GM06990 (cell line): ENCODE measurements at regions not wholly inside any gene's neighbourhood (a gene's known extent, or its start where the extent isn't known, plus 50 kb on each side); places are given as distances from the start of the nearest gene placed in this dataset.

Source experiments
- DNase-seq: peaks from one replicate; pipeline ENCODE4 v3.0.0-alpha.2; 2011; ENCODE audit not compliant: insufficient read length; ENCODE audit errors: extremely low read depth
- H3K27me3 ChIP-seq: replicated peaks from 2 replicates; pipeline ENCODE4 v1.6.0; 2011; ENCODE audit warnings: low read length; ENCODE audit not compliant: control insufficient read depth, insufficient read depth
- H3K36me3 ChIP-seq: 2 replicates; pipeline ENCODE4 v1.5.1; 2011; ENCODE audit warnings: low read length; ENCODE audit not compliant: control insufficient read depth, insufficient read depth
- H3K4me3 ChIP-seq: replicated peaks from 2 replicates; pipeline ENCODE4 v1.5.1; 2011; ENCODE audit warnings: low read depth, mild to moderate bottlenecking, control low read depth, low read length
- TF ChIP-seq, protein P1 (sequence below): IDR thresholded peaks from 2 replicates; pipeline ENCODE4 v1.5.1; 2011; ENCODE audit warnings: low read length, control low read depth, mild to moderate bottlenecking, inconsistent platforms; ENCODE audit not compliant: insufficient read depth, poor library complexity, severe bottlenecking

DNA sequence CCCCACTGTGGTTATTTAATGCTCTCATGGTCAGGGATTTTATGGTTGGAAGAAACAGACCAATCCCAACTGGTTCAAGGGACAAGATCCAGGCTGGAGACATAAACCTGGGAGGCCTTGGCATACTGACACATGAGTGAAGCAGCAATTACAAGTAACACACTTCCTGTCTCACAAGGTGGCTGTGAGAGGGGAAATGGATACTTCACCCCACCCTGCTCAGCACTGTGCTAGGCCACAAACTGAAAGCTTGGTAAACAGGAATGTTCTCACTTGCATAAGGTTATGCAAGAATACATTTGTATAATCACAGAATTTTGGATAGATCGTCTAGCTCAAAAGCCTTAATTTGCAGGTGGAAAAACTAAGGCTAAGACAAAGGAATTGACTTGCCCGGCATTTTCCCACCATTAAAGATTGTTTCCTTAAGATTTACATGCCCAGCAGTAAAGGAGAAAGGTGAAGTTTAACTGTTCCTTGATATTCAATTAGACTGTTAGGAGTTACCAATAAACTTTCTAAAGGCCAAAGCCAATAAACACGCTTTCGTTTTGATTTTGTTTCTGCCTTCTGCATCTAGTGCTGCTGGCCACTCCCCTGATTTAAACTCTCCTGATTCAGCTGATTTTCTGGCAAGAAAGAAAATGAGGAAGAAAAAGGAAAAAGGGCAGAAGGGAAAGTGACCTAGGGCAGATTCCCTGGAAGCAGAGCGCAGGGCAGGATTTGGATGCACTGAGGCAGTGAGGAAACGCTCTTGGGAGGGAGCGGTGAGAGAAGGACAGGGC is 215.6 kb upstream of the CDH5 start:
- DNase-seq, result no peak
- no peaks in the 10 kb centered on the region for H3K36me3 ChIP-seq
- TF ChIP-seq, protein P1, sequence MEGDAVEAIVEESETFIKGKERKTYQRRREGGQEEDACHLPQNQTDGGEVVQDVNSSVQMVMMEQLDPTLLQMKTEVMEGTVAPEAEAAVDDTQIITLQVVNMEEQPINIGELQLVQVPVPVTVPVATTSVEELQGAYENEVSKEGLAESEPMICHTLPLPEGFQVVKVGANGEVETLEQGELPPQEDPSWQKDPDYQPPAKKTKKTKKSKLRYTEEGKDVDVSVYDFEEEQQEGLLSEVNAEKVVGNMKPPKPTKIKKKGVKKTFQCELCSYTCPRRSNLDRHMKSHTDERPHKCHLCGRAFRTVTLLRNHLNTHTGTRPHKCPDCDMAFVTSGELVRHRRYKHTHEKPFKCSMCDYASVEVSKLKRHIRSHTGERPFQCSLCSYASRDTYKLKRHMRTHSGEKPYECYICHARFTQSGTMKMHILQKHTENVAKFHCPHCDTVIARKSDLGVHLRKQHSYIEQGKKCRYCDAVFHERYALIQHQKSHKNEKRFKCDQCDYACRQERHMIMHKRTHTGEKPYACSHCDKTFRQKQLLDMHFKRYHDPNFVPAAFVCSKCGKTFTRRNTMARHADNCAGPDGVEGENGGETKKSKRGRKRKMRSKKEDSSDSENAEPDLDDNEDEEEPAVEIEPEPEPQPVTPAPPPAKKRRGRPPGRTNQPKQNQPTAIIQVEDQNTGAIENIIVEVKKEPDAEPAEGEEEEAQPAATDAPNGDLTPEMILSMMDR, result no peak
- no peak overlapping the region for H3K4me3 ChIP-seq
- no peaks in the 10 kb centered on the region for H3K27me3 ChIP-seq

DNA sequence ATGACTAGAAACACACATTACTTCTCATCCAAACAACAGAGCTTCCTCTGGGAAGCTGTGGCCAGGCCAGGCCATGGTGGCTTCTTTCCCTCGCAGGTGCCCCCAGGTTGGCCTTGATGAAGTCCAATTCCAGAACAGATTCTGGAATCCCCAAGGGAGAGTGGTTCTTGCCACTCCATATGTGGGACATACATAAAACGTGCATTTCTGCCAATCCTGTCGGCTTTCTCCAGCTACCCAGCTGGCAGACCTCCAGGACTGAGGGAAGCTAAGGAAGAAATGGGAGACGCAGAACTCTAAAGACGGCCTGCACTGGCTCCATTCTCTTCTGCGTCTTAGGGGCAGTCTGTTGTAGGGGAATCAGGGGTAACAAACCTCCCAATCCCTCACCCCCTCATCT is 219.2 kb upstream of the CDH5 start:
- Histone ChIP-seq H3K36me3 (no peaks in the 10 kb centered on the region), H3K4me3 (no peak overlapping the region), H3K27me3 (no peaks in the 10 kb centered on the region)
- DNase-seq, result no peak
- TF ChIP-seq, protein P1, result no peak

DNA sequence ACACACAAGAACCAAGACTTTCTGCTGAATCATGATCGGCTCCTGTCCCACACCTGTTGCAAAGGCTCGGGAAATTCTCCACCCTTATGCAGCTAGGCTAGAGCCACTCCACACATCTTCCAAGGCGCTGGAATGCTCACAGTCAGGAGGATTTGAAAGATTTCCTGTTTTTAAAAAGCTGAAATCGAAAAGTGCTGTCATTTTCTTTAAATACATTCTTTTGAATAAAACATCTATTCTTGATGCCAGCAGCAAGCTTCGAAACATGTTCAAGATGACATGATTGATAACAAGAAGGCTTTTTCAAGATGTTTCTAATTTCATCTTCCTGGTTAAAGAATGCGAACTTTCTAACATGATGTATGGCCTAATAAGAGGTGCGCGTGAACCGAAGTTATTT is 219.7 kb upstream of the CDH5 start:
- TF ChIP-seq, protein P1, result no peak
- Histone ChIP-seq H3K36me3 (no peaks in the 10 kb centered on the region), H3K27me3 (no peaks in the 10 kb centered on the region)

DNA sequence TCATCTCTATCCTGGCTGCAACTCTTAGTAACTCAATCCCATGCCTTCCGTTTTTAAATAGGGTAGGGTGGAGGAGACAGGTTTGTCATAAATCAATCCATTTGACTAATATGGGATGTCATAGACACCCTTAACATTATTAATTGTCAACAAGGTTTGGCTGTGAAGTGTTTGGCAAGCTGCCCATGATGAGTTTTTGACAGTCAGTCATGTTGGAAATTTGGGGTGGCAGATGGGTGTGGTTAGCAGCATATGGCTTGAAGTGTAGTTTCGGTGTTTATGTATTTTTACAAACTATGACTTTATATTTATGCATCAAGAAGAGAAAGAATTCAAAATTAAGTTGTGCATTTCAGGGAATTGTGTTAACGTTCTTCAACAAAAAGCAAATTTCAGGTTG is 221.8 kb upstream of the CDH5 start:
- DNase-seq, result no peak
- Histone ChIP-seq H3K27me3 (no peaks in the 10 kb centered on the region), H3K36me3 (no peaks in the 10 kb centered on the region), H3K4me3 (no peak overlapping the region)
- TF ChIP-seq, protein P1, result no peak

More for the DNA sequence above, 219.7 kb upstream of the CDH5 start:
- no peak for DNase-seq
- H3K4me3 ChIP-seq, result no peak overlapping the region

DNA sequence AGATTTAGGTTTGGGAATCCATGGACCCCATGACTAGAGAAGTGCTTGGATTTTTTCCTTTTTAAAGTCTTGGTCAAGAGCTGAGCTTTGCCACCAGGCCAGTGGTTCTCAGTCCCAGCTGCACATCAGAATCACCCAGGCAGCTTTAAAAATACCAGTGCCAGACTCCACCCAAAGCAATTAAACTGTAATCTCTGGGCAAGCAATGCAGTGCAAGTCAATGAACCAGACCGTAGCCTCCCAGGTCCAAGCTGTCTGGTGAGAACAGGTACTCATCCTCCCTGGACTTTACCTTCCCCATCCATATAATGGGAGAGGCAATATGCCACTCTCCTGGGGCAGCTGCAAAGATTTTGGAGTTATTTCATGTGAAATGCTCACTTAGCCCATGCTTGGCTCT is 223.1 kb upstream of the CDH5 start:
- no peaks in the 10 kb centered on the region for H3K36me3 ChIP-seq
- TF ChIP-seq, protein P1, result no peak
- H3K27me3 ChIP-seq, result no peaks in the 10 kb centered on the region
- no peak for DNase-seq
- no peak overlapping the region for H3K4me3 ChIP-seq
